NCI-H2171 (cell line): ENCODE measurements at regions not wholly inside any gene's neighbourhood (a gene's known extent, or its start where the extent isn't known, plus 50 kb on each side); places are given as distances from the start of the nearest gene placed in this dataset.
A peak's percentile ranks its signal among the peaks of the same experiment; 100 is the strongest.

Experiments used
- DNase-seq: peaks from one replicate; lab custom pipeline; 2025; lab: John Stamatoyannopoulos, UW

DNA sequence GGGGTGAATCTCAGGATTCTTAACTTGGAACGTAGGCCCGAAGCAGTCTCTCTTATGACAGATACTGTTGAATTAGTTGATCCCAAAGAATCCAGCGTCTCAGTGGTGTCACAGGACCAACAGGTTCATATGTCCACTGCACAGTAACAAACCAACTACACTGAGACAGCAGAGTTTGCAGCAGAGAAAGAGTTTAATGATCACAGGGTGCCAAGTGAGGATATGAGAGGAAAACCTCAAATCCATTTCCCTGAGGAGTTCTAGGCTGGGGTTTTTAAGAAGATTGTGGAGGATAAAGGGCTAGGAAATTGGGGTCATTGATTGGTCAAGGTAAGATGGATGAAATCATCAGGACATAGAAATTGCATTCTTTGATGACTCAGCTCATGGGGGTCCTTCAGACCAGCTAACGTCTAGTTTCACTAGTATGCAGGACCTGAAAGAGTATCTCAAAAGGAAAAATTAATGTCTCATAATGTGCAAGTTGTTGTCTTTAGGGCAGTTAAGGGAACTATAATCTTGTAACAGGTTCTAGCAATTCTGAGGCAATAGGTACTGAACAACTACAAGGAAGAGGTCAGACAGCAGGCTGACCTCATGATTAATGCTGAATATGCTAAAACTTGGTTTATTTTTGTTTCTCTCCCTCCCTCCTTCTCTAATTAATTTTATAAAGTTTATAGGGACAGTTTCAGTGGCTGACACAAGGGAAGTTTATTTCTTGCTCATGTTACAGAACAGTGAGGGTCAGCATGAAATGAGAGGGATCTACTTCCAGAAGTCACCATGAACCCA, 310.9 kb upstream of the NEBL start:
- no peak for DNase-seq

DNA sequence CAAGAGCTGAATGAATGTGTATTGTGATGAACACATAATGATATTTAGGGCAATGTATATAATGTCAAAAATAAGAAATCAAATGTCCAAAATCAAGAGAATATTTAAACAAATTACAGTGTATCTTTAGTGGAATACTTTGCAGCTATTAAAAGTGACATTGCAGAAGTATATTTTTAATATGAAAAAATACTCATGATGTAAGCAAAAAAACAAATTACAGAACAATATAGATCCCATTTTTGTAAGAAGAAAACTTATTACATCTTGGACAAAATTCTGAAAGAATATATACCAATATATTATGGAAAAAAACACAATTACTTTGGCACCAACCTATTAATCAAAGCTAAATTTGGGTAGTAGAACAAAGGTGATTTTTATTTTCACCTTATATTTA, 308.2 kb upstream of the NEBL start:
- DNase-seq, result no peak

DNA sequence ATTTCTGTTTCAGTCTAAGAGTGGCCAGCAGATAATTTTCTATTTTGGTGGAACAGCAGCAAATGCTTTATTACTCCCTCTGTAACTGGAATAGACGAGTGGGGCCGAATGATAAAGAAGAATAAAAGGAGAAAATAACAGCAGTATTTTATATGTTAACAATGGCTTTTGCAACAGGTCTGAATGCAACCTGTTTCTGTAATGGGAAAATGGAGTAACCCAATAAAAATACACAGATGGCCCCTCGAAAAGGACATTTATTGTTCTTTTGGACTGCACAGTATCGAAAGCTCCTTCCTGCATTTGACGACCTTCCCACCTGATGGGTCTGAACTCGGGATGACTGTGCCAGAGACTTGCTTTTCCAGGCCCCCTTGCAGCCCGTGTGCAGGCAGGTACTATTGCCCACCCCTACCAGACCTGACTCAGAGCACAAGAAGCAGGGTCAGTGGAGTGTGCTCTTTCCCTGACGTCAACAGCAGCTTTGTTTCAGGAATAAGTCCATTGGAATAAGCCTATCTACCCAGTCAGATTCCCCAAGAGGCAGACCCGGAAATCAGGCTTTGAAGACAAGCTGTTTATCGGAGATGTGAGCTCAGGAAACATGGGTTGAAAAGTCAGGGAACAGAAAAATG, 306.5 kb upstream of the NEBL start:
- no peak for DNase-seq

DNA sequence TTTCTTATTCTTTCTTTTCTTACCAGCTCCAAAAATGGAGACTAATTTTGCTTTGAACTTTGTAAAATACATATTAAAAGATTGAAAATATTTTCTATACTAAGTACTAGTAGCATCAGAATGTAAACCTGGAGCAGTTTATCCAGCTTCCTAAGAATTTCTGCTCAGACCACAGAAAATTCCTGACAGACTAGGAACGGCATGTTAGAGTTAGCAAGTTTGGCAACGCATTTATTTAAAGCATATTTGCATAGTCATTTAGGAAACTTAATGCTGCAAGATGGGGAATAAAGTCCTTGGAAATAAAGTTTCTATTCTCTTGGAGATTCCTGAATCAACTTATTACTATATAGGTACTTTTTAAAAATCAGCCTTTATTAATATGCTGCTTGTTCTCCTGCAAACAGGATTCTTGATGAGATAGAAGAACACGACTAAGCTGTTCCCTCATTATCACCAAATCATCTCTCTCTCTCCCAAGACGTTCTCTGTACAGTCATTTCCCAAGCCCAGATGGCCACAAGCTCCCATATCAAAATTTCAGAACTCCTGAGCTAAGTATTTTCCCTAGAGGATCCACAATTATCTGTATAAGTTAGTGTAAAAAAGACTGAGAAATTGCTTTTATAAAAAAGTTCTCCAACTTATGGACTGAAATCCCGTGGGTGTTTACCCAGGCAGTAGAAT, 305.8 kb upstream of the NEBL start:
- DNase-seq, result no peak

DNA sequence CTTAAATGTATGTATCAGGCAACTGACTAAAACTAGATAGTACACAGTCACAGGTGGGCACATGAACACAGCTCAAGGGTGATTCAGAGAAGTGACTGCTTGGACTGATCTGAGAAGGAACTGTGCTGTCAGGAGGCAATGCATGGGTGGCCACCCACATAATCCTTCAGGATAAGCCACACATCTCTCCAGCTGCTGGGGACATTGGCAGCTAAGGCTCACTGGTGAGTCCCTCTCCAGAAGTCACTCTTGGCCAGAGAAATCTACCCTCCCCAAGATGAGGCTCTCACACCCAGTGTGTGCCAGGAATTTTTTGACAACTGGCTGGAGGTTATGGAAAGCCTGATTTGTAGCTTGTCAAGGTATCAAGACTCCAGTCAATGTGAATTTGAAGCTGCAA, 302.4 kb upstream of the NEBL start:
- no peak for DNase-seq

DNA sequence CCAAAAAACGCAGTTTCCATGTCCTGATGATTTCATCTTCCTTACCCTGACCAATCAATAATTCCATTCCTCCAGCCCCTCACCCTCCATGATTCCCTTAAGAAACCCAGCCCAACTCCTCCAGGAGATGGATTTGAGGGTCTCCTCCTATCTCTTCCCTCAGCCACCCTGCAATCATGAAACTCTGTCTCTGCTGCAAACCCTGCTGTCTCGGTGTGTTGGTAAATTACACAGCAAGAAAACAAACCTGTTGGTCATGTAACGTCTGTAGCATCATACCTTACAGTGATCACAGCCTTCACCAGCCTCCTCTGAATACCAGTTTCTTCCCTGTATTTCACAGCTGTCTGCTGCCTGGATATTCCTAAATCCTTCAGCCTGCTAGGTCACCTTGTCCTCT, 300.7 kb upstream of the NEBL start:
- DNase-seq, result no peak

DNA sequence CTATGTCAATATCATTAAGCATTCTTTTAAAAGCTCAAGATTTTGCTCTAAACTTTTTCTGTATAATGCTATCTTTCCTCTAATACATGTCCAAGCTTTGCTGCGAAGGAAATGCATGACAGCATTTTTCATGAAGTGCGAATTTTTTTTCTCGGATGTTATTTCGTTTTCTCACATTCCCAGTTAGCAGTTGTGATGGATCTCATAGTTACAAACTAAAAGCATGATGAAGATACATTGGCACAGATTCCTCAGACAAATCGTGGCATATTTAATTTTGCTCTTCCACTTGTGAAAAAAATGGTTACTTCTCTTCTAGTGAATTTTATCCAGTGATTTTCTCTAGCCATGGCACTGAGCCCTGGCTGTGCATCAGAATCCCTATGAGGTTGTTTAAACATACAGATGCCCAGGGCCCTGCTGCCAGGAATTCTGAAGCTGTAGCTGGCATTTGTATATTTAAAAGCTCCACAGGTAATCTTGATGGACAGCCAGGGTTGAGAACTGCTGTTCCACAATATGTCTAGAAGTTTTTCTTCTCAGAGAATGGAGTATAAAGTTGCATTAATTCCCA, 299.8 kb upstream of the NEBL start:
- DNase-seq, result no peak

DNA sequence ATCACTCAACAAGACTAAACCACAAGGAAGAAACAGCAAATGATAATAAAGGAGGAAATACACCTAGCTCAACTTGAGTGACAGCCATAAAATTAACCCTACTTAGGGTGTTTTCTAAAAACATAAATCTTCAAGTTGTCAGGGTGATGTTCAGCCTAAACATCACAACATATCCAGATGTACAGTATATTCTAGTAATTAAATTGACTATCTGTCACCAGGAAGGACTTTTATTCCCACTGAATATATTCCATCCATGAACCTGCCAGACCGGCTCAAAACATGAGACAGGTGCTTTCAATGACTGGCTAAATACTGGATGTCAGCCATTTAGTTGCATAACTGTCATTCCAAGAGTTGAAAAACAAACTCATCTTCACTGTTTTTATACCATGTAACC, 298.1 kb upstream of the NEBL start:
- no peak for DNase-seq

DNA sequence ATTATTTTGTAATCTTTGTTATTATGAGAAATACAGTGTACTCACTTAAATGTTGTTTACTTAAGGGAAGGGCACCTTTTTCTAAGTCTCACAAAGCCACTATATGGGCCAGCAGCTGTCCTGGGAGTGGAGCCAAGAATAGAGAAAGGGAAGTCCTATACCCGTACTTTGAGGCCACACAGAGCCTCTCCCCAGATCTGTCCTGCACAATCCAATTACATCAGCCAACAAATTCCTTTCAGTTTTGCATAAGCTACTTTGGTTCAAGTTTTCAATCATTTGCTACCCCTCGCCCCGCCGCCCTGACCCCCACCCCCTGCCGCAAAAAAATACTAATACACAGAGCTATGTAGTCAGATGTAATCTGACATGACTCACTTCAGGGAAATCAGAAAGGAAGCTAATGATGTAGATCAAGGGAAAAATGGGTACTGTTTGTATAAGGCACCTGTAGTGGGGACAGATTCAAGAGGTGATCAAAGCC, 297.4 kb upstream of the NEBL start:
- DNase-seq, result no peak

DNA sequence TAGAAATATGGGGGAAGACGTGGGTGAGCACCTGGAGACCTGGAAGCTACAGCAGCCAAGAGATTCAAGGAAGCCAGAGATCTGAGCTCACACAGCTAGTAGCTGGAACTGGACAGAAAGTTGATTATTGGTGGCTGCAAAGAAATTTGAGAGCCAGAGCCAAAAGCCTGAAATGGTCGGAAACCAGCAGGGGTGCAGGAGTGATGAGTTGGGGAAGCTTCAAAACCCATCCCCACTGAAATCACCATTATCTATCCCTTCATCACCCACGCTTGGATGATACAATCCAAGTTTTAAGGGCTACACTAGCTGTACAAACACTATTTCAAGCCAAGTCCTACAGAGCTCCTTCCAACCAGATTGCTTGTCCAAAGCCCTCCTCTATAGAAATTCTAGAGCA, 296.1 kb upstream of the NEBL start:
- no peak for DNase-seq

DNA sequence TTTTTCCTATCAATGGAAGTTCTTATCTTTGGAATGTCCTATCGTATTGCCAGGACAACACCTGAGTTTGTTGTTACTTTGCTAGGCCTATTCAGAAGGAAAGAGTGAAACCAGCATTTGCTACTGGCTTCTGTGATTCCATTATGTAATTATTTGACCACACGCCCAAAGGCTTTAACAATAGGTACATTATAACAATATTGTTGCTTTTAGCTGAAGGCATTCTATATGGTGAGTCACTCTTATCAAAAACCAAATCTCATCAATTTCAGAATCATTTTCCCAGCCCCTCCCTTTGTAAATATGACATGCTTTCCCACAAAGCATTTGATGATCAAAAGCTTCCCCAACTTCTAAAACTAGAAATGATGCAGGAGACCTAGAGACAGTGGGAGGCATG, 294.4 kb upstream of the NEBL start:
- no peak for DNase-seq

DNA sequence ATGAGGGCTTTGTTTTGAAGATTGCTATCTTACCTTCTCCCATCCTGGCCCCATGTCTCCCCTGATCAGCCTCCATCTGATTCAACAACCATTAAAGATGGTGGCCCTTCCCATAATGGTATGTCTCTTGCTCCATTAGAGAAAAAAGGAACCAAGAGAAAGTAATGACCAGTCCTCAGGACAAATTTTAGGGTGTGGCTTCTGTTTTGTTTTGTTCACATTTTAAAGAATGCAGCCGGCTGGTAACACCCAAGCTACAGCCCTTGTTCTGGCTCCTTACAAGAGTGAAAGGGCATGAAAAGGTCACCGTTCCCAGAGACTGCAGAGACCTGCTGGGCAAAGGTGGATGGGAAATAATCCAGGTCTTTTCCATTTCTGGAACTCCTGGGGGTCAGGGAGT, 287.9 kb upstream of the NEBL start:
- DNase-seq, result no peak

DNA sequence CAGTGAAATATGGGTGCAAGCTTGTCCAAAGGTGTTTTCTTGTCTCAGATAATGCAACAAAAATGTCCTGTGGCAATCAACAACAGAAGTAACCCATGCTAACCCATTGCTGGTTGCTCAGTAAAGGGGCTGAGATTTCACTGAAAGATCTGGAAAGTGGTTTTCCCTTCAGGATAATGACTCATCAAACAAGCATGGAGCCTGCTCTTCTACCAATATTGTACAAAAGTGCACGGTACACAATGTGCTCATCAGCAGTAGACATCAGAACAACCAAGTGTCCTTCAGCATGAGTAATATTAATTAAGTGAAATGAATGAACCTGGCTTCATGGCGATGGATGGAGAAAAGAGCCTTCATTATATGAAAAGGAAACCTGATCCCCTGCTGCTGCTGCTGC, 287.1 kb upstream of the NEBL start:
- peak; percentile 11 for DNase-seq

DNA sequence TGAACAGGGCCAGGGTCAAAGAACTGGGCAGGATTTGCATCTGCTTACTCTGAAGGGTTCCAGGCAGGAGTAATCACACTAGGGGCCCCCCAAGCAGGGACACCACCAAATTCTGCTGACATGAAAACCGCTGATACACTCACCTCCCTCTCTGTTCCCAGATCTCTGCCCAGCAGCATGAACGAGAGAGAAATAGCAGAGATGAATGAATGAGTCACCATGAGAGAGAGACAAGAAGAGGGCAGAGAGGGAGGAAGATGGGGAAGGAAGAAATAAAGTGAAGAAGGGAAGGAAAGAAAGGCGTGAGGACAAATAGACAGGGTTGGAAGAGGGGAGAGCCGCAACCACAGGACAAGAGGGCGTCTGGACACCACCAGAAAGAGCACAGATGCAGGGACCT, 285.9 kb upstream of the NEBL start:
- DNase-seq, result no peak

DNA sequence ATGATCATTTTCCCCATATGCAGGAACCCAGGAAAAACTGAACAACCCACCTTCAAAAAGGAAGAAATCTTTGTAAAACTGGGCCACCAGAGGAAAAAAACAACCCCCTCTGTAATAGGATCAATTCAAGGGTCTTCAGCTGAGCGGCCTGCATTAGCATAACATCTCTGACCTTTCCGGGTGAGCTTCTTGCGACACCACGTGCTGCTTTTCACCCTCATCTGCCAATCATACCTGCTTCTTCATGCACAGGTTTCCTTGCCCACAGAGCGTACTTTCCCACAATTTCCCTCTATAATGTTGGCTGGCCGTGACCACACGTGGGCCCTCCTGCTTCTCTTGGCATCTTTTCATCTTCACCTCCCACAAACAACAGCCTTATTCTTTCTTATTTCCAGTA, 284.3 kb upstream of the NEBL start:
- no peak for DNase-seq

DNA sequence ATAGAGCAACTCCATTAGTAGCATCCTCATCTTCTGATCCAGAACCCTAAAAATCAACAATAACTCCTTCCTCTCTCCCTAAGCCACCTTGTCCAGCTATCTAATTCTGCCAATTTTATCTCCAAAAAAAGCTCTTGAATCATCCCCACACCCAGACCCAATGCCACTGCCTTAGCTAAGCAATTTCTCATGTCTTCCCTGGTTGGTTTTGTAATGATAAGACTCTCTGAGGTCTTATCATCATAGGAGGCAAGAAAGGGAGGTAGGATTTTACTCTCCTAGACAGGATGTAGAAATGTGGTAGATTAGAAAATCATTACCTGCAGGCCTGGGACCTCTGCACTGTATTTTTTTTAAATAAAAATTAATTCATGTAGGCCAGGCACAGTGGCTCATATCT, 283.5 kb upstream of the NEBL start:
- no peak for DNase-seq

DNA sequence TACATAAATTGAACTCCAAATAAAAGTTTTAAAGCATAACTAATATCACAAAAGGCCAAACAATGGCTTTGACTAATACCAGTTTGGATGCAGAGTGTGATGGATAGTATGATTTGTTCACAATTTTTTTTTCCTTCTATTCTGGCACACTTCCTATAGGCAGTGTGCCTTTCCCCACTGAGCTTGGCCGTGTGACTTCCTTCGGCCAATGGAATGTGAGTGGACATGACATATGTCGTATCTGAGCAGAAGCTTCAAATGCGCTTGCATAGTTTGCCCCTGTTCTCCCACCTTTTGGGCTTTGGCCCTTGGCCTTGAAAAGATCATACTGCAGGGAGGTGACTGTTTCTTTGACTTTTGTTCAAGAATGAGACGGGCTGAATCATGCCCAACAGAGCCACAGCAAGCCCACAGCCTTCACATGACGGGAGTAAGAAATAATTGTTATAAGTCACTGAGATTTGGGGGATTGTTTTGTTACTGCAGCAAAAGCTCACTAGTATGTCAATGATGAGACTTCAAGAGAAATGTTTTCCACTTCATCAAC, 279.9 kb upstream of the NEBL start:
- DNase-seq, result no peak

DNA sequence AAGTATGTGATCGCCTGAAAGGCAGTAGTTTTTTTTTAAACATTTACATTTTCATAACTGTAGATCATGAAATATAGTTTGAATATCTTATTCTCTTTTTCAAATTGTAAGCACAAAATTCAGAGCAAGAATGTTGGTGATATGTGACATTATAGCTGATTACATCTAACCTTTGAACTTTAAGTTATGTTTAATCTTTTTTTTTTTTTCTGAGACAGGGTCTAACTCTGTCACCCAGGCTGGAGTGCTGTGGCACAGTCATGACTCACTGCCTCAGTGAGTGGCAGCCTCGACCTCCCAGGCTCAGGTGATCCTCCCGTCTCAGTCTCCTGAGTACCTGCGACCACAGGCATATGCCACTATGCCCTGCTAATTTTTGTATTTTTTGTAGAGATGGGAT, 278.7 kb upstream of the NEBL start:
- DNase-seq, result no peak

DNA sequence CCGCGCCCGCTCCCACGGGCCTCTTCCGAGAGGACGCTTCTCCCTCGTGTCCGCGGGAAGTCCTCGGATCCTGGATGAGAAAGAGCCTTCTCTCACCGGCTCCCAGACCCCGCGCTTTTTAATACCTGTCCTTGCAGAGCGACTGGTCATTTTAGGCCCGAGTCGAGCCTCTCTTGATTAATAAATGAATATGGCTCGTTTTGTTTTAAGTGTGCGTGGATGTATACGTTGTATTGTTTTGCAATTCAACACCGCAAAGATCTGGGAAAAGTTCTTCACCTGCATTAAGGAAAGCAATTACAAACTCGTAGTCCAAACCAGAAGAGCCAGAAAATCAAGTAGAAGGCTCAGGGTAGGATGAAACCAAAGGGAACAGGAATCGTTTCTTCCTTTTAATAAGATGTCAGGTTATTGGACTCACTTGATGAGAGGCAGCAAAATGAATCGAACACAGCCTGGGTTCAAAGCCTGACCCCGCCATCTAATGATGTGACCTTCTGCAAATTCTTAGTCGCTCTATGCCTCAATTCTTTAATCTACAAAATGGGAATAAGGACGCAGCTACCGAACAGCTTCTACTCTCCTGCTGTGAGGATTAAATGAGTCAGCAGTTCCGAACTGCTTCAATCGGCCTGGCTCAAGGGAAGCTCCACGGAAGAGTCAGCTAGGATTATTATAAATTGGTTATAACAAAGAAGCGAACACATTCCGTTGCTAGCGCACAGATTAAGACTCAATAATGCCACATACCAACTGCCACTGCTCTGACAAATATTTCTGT, 277.8 kb upstream of the NEBL start:
- DNase-seq, result no peak

DNA sequence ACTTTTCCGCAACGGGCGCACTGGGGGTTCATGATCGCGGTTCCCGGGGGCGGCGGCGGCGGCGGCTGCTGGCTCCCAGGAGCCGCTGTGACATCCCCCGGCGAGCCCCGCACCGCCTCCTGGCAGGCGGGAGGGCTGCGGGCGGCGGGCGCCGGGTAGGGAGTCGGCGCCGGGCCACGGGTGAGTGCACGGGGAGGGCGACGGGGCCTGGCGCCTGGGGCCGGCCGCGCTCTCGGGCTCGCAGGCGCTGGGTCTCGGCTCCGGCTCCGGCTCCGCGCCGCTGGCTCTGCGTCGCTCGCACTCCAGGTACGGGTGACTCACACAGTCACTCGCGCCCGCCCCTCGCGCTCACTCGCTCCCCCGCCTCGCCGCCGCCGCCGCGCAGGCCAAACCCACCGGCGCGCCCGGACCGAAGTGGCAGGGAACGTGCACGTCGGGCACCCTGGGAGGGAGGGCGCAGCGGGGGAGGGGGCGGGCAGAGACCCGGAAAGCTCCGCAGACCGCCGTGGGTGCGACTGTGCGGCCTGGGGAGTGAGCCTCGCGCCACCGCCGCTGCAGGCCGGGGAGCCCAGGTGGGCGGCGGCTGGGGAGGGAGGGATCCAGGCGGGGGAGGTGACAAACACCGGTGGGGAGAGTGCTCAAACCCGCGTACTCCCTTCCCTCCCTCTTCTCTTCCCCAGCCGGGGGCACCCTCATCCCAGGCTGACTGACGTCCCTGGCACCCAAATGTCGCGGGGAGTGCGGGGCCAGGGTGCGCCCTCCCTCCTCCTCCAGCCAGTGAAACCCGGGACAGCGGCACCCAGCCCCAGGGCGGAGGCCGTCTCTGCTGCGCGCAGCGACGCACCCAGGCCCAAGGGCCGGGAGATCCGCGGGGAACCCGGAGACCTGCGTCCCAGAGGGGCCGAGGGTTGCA, 276.9 kb upstream of the NEBL start:
- DNase-seq, result peak; percentile 38
